Loucy (cell line): ENCODE measurements at regions not wholly inside any gene's neighbourhood (a gene's known extent, or its start where the extent isn't known, plus 50 kb on each side); places are given as distances from the start of the nearest gene placed in this dataset.

Source experiments
- H2AFZ ChIP-seq: fragments of 200-600 bp; sonication (generic); 2 replicates; pipeline ENCODE4 v1.6.0; 2016; ENCODE audit warnings: antibody characterized with exemption, mild to moderate bottlenecking, low read length, moderate library complexity
- H3F3A ChIP-seq: fragments of 200-600 bp; 2 replicates; pipeline ENCODE4 v1.6.0; 2016; ENCODE audit warnings: antibody characterized with exemption, low read depth, mild to moderate bottlenecking
- H3K27me3 ChIP-seq: fragments of 200-600 bp; sonication (generic); 2 replicates; pipeline ENCODE4 v1.6.1; 2014; ENCODE audit warnings: low read length, mild to moderate bottlenecking; ENCODE audit not compliant: insufficient read depth, poor library complexity, severe bottlenecking
- H3K36me3 ChIP-seq: fragments of 200-600 bp; sonication (generic); 2 replicates; pipeline ENCODE4 v1.6.1; 2016; ENCODE audit warnings: low read length; ENCODE audit not compliant: insufficient read depth
- H3K4me1 ChIP-seq: fragments of 200-600 bp; sonication (generic); 2 replicates; pipeline ENCODE4 v1.5.1; 2014; ENCODE audit warnings: low read length, mild to moderate bottlenecking; ENCODE audit not compliant: insufficient read depth, poor library complexity, severe bottlenecking
- H3K4me2 ChIP-seq: fragments of 200-600 bp; sonication (generic); 2 replicates; pipeline ENCODE4 v1.6.0; 2014; ENCODE audit warnings: antibody characterized with exemption, low read length, low read depth, mild to moderate bottlenecking; ENCODE audit not compliant: poor library complexity, severe bottlenecking
- H3K4me3 ChIP-seq: fragments of 200-600 bp; sonication (generic); 2 replicates; pipeline ENCODE4 v1.5.1; 2014; ENCODE audit warnings: low read length, mild to moderate bottlenecking, mixed read lengths; ENCODE audit not compliant: poor library complexity, severe bottlenecking
- H3K79me2 ChIP-seq: fragments of 200-600 bp; sonication (generic); 2 replicates; pipeline ENCODE4 v1.6.1; 2014; ENCODE audit warnings: low read length; ENCODE audit not compliant: insufficient read depth
- H3K9ac ChIP-seq: fragments of 200-600 bp; sonication (generic); 2 replicates; pipeline ENCODE4 v1.6.0; 2014; ENCODE audit warnings: mild to moderate bottlenecking, low read depth, low read length, moderate library complexity; ENCODE audit not compliant: poor library complexity, severe bottlenecking
- H3K9me2 ChIP-seq: fragments of 200-600 bp; sonication (generic); replicated peaks from 2 replicates; pipeline ENCODE4 v1.6.1; 2016; ENCODE audit warnings: low read depth, low read length, mixed read lengths
- H3K9me3 ChIP-seq: fragments of 200-600 bp; sonication (generic); 2 replicates; pipeline ENCODE4 v1.6.1; 2014; ENCODE audit warnings: mild to moderate bottlenecking, antibody characterized with exemption, low read length, low read depth; ENCODE audit not compliant: insufficient read depth
- H4K20me1 ChIP-seq: fragments of 200-600 bp; sonication (generic); 2 replicates; pipeline ENCODE4 v1.6.0; 2014; ENCODE audit warnings: antibody characterized with exemption, low read length, mild to moderate bottlenecking; ENCODE audit not compliant: insufficient read depth, poor library complexity, severe bottlenecking
- CTCF ChIP-seq: fragments of 200-600 bp; sonication (generic); conservative IDR thresholded peaks from 2 replicates; pipeline ENCODE4 v1.5.1; 2014; ENCODE audit warnings: mild to moderate bottlenecking, antibody characterized with exemption, low read length
- EZH2phosphoT487 ChIP-seq: fragments of 200-600 bp; IDR thresholded peaks from 2 replicates; pipeline ENCODE4 v1.6.1; 2018; ENCODE audit warnings: antibody characterized with exemption, mild to moderate bottlenecking, moderate library complexity, borderline replicate concordance

GRCh38 chr2:41706286-41706685 is 341.5 kb upstream of the PKDCC start:
- H3K4me1 ChIP-seq, result no peaks in the 10 kb centered on the region
- H3F3A ChIP-seq, result no peaks in the 10 kb centered on the region
- H3K9ac ChIP-seq, result no peak overlapping the region
- no peaks in the 10 kb centered on the region for H3K79me2 ChIP-seq
- H3K27me3 ChIP-seq, result no peaks in the 10 kb centered on the region
- H4K20me1 ChIP-seq, result no peaks in the 10 kb centered on the region
- H3K4me3 ChIP-seq, result no peak overlapping the region
- TF ChIP-seq CTCF (no peak), EZH2phosphoT487 (no peak)
- no peaks in the 10 kb centered on the region for H3K9me3 ChIP-seq
- no peak overlapping the region for H3K4me2 ChIP-seq
- no peaks in the 10 kb centered on the region for H3K36me3 ChIP-seq
- no peaks in the 10 kb centered on the region for H3K9me2 ChIP-seq
- no peak overlapping the region for H2AFZ ChIP-seq

GRCh38 chr2:41707790-41708451 is 339.9 kb upstream of the PKDCC start:
- H3K27me3 ChIP-seq, result no peaks in the 10 kb centered on the region
- no peaks in the 10 kb centered on the region for H3K9me2 ChIP-seq
- no peaks in the 10 kb centered on the region for H3K79me2 ChIP-seq
- no peaks in the 10 kb centered on the region for H3K36me3 ChIP-seq
- no peak overlapping the region for H3K4me3 ChIP-seq
- no peak overlapping the region for H3K4me2 ChIP-seq
- TF ChIP-seq EZH2phosphoT487, result no peak
- no peak for TF ChIP-seq CTCF
- no peaks in the 10 kb centered on the region for H3F3A ChIP-seq
- no peak overlapping the region for H2AFZ ChIP-seq
- no peak overlapping the region for H3K9ac ChIP-seq
- no peaks in the 10 kb centered on the region for H3K9me3 ChIP-seq
- no peaks in the 10 kb centered on the region for H4K20me1 ChIP-seq
- no peaks in the 10 kb centered on the region for H3K4me1 ChIP-seq

GRCh38 chr2:41709702-41710599 is 337.9 kb upstream of the PKDCC start:
- Histone ChIP-seq H3K9me2 (no peaks in the 10 kb centered on the region), H3K9ac (no peak overlapping the region), H3K4me2 (no peak overlapping the region), H2AFZ (no peak overlapping the region), H3K4me3 (no peak overlapping the region), H4K20me1 (no peaks in the 10 kb centered on the region), H3F3A (no peaks in the 10 kb centered on the region), H3K9me3 (no peaks in the 10 kb centered on the region), H3K36me3 (no peaks in the 10 kb centered on the region), H3K79me2 (no peaks in the 10 kb centered on the region), H3K27me3 (no peaks in the 10 kb centered on the region), H3K4me1 (no peaks in the 10 kb centered on the region)
- no peak for TF ChIP-seq CTCF
- TF ChIP-seq EZH2phosphoT487, result no peak
